ENCODE measurements at regions not wholly inside any gene's neighbourhood (a gene's known extent, or its start where the extent isn't known, plus 50 kb on each side); places are given as distances from the start of the nearest gene placed in this dataset.

GRCh38 chr11:11003226-11003625 is 145.4 kb upstream of the ZBED5 start:
- TF ChIP-seq, protein P1, sequence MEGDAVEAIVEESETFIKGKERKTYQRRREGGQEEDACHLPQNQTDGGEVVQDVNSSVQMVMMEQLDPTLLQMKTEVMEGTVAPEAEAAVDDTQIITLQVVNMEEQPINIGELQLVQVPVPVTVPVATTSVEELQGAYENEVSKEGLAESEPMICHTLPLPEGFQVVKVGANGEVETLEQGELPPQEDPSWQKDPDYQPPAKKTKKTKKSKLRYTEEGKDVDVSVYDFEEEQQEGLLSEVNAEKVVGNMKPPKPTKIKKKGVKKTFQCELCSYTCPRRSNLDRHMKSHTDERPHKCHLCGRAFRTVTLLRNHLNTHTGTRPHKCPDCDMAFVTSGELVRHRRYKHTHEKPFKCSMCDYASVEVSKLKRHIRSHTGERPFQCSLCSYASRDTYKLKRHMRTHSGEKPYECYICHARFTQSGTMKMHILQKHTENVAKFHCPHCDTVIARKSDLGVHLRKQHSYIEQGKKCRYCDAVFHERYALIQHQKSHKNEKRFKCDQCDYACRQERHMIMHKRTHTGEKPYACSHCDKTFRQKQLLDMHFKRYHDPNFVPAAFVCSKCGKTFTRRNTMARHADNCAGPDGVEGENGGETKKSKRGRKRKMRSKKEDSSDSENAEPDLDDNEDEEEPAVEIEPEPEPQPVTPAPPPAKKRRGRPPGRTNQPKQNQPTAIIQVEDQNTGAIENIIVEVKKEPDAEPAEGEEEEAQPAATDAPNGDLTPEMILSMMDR (IDR thresholded peaks at IDR 0.05): no peak
- no peak for TF ChIP-seq POLR2A (IDR thresholded peaks at IDR 0.05)
